ENCODE measurements at regions not wholly inside any gene's neighbourhood (a gene's known extent, or its start where the extent isn't known, plus 50 kb on each side); places are given as distances from the start of the nearest gene placed in this dataset.

DNA sequence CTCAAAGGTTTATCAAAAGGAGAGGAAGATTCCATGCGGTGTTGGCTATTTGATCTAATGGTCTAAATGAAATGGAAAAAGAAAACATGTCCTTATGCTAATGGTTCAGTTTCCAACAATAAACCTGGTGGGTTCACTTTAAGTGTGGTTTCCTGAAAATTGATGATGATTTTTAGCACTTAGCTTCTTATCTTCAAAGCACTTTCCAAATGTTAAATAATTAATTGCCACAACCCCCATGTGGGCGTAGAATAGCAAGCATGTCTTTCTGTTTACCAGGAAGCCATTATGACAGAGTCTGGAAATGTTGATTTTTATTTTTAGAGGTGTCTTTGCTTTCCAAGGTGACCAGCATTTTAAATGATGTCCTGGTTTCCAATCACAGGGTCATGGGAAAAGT lies 134.8 kb upstream of the SLC4A4 start:
- Histone ChIP-seq H3K4me3 (ENCODE audit: low read length) (no peak overlapping the region), H3K9me3 (ENCODE audit: low read length) (no peaks in the 10 kb centered on the region), H4K20me1 (ENCODE audit: insufficient read depth) (no peaks in the 10 kb centered on the region), H3K27me3 (ENCODE audit: insufficient read depth, low read depth, low read length) (no peaks in the 10 kb centered on the region), H3K36me3 (ENCODE audit: insufficient read depth, low read length) (no peaks in the 10 kb centered on the region), H3K9me2 (ENCODE audit: insufficient read depth, low read length) (no peaks in the 10 kb centered on the region), H3K79me2 (replicated peaks; ENCODE audit: insufficient read depth, low read length) (no peaks in the 10 kb centered on the region), H2AFZ (ENCODE audit: low read depth, low read length) (no peak overlapping the region), H3K4me2 (ENCODE audit: low read length) (no peak overlapping the region), H3K9ac (ENCODE audit: low read length) (no peak overlapping the region), H3K27ac (ENCODE audit: low read length) (no peak overlapping the region), H3F3A (ENCODE audit: insufficient read depth, low read length, poor library complexity, severe bottlenecking) (no peaks in the 10 kb centered on the region)
- TF ChIP-seq SMC3 (conservative IDR thresholded peaks at IDR 0.05; ENCODE audit: poor library complexity), result no peak
- TF ChIP-seq CTCF (IDR thresholded peaks at IDR 0.05; ENCODE audit: poor library complexity, severe bottlenecking), result no peak

DNA sequence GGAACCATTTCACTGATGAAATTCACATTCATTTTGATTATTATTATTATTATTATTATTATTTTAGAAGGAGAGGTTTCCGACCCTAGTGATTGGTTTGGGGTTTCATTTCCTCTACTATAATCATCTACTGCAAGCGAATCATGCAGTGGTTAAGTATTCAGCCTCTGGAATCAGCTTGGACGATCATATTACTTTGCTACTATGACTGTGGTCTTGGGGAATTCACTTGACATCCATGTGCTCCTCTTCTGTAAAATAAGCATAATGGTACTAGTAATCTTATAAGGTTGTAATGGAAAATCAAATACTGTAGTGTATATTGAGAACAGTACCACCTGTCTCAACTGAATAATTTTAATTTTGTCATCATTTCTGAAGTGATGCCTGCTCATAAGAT lies 132.1 kb upstream of the SLC4A4 start:
- Histone ChIP-seq H2AFZ (ENCODE audit: low read depth, low read length) (no peak overlapping the region), H3K9me2 (ENCODE audit: insufficient read depth, low read length) (no peaks in the 10 kb centered on the region), H3K9ac (ENCODE audit: low read length) (no peak overlapping the region), H3K4me3 (ENCODE audit: low read length) (no peak overlapping the region), H4K20me1 (ENCODE audit: insufficient read depth) (no peaks in the 10 kb centered on the region), H3K79me2 (replicated peaks; ENCODE audit: insufficient read depth, low read length) (no peaks in the 10 kb centered on the region), H3K36me3 (ENCODE audit: insufficient read depth, low read length) (no peaks in the 10 kb centered on the region), H3K27ac (ENCODE audit: low read length) (no peak overlapping the region), H3K27me3 (ENCODE audit: insufficient read depth, low read depth, low read length) (no peaks in the 10 kb centered on the region), H3K4me2 (ENCODE audit: low read length) (no peak overlapping the region), H3K9me3 (ENCODE audit: low read length) (no peaks in the 10 kb centered on the region), H3F3A (ENCODE audit: insufficient read depth, low read length, poor library complexity, severe bottlenecking) (no peaks in the 10 kb centered on the region)
- TF ChIP-seq SMC3 (conservative IDR thresholded peaks at IDR 0.05; ENCODE audit: poor library complexity) (no peak), EZH2 (IDR thresholded peaks at IDR 0.05; ENCODE audit: borderline replicate concordance, insufficient read depth, low read length, poor library complexity, severe bottlenecking) (no peak)

- Histone ChIP-seq H3K9me3 (ENCODE audit: low read length) (no peaks in the 10 kb centered on the region), H3K4me2 (ENCODE audit: low read length) (no peak overlapping the region), H3K36me3 (ENCODE audit: insufficient read depth, low read length) (no peaks in the 10 kb centered on the region), H2AFZ (ENCODE audit: low read depth, low read length) (no peak overlapping the region), H3F3A (ENCODE audit: insufficient read depth, low read length, poor library complexity, severe bottlenecking) (no peaks in the 10 kb centered on the region), H3K79me2 (replicated peaks; ENCODE audit: insufficient read depth, low read length) (no peaks in the 10 kb centered on the region), H3K27me3 (ENCODE audit: insufficient read depth, low read depth, low read length) (no peaks in the 10 kb centered on the region), H3K27ac (ENCODE audit: low read length) (no peak overlapping the region), H3K9me2 (ENCODE audit: insufficient read depth, low read length) (no peaks in the 10 kb centered on the region), H3K9ac (ENCODE audit: low read length) (no peak overlapping the region), H3K4me3 (ENCODE audit: low read length) (no peak overlapping the region), H4K20me1 (ENCODE audit: insufficient read depth) (no peaks in the 10 kb centered on the region)
- TF ChIP-seq, protein P1, sequence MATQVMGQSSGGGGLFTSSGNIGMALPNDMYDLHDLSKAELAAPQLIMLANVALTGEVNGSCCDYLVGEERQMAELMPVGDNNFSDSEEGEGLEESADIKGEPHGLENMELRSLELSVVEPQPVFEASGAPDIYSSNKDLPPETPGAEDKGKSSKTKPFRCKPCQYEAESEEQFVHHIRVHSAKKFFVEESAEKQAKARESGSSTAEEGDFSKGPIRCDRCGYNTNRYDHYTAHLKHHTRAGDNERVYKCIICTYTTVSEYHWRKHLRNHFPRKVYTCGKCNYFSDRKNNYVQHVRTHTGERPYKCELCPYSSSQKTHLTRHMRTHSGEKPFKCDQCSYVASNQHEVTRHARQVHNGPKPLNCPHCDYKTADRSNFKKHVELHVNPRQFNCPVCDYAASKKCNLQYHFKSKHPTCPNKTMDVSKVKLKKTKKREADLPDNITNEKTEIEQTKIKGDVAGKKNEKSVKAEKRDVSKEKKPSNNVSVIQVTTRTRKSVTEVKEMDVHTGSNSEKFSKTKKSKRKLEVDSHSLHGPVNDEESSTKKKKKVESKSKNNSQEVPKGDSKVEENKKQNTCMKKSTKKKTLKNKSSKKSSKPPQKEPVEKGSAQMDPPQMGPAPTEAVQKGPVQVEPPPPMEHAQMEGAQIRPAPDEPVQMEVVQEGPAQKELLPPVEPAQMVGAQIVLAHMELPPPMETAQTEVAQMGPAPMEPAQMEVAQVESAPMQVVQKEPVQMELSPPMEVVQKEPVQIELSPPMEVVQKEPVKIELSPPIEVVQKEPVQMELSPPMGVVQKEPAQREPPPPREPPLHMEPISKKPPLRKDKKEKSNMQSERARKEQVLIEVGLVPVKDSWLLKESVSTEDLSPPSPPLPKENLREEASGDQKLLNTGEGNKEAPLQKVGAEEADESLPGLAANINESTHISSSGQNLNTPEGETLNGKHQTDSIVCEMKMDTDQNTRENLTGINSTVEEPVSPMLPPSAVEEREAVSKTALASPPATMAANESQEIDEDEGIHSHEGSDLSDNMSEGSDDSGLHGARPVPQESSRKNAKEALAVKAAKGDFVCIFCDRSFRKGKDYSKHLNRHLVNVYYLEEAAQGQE (IDR thresholded peaks at IDR 0.05; ENCODE audit: borderline replicate concordance), result no peak
- TF ChIP-seq MXI1 (conservative IDR thresholded peaks at IDR 0.05; ENCODE audit: poor library complexity, severe bottlenecking), result no peak
- TF ChIP-seq CTCF (IDR thresholded peaks at IDR 0.05; ENCODE audit: poor library complexity, severe bottlenecking), result no peak
- TF ChIP-seq EZH2 (IDR thresholded peaks at IDR 0.05; ENCODE audit: borderline replicate concordance, insufficient read depth, low read length, poor library complexity, severe bottlenecking), result no peak
- no peak for TF ChIP-seq SMC3 (conservative IDR thresholded peaks at IDR 0.05; ENCODE audit: poor library complexity)
These were observed 129.7 kb upstream of the SLC4A4 start for GRCh38 chr4:71209161-71209560.

All from neural cell (in vitro differentiated cells).